ENCODE measurements at regions not wholly inside any gene's neighbourhood (a gene's known extent, or its start where the extent isn't known, plus 50 kb on each side); places are given as distances from the start of the nearest gene placed in this dataset.

GRCh38 chr12:91574975-91575374, 392.4 kb upstream of the DCN start:
- POLR2A ChIA-PET (ENCODE audit: low non-redundant PET): no interaction called here
- H3K4me1 ChIP-seq (ENCODE audit: insufficient read depth, low read length, poor library complexity, severe bottlenecking): peaks cover 20% of the 10 kb centered on the region
- no peaks in the 10 kb centered on the region for H3K36me3 ChIP-seq (ENCODE audit: insufficient read depth, low read length, poor library complexity, severe bottlenecking)
- no TSS peak for BruUV-seq (replicated peaks)
- no peaks in the 10 kb centered on the region for H3K9me3 ChIP-seq (ENCODE audit: low read depth, low read length, poor library complexity, severe bottlenecking)
- TF ChIP-seq CTCF (conservative IDR thresholded peaks at IDR 0.05; ENCODE audit: low read depth, low read length) (no peak), EZH2 (IDR thresholded peaks at IDR 0.05; ENCODE audit: borderline replicate concordance, low read depth, low read length, poor library complexity, severe bottlenecking) (no peak)
- H3K4me3 ChIP-seq (ENCODE audit: low read depth, low read length, poor library complexity, severe bottlenecking): no peak overlapping the region
- intact Hi-C loops (cut with micrococcal nuclease; ENCODE audit: unreplicated experiment): loop anchor here (5.0 to 10.0 kb wide), 3 partner anchors 193 to 997 kb away; no protein-coding TSS in a partner anchor
- H3K27ac ChIP-seq (ENCODE audit: low read depth, low read length, poor library complexity, severe bottlenecking): no peak overlapping the region
- H3K27me3 ChIP-seq (replicated peaks; ENCODE audit: insufficient read depth, low read depth, low read length, poor library complexity): peaks cover 23% of the 10 kb centered on the region
- no peak for DNase-seq (ENCODE audit: low spot score)
- CTCF ChIA-PET: no interaction called here

GRCh38 chr12:91574391-91574790, 391.8 kb upstream of the DCN start:
- no TSS peak for BruUV-seq (replicated peaks)
- no peaks in the 10 kb centered on the region for H3K36me3 ChIP-seq (ENCODE audit: insufficient read depth, low read length, poor library complexity, severe bottlenecking)
- intact Hi-C loops (cut with micrococcal nuclease; ENCODE audit: unreplicated experiment): loop anchor here (10.0 kb wide), 1 partner anchor 200 kb away; no protein-coding TSS in a partner anchor
- peaks cover 15% of the 10 kb centered on the region for H3K4me1 ChIP-seq (ENCODE audit: insufficient read depth, low read length, poor library complexity, severe bottlenecking)
- DNase-seq (ENCODE audit: low spot score): no peak
- CTCF ChIA-PET: no interaction called here
- TF ChIP-seq EZH2 (IDR thresholded peaks at IDR 0.05; ENCODE audit: borderline replicate concordance, low read depth, low read length, poor library complexity, severe bottlenecking) (no peak), CTCF (conservative IDR thresholded peaks at IDR 0.05; ENCODE audit: low read depth, low read length) (no peak)
- no peak overlapping the region for H3K27ac ChIP-seq (ENCODE audit: low read depth, low read length, poor library complexity, severe bottlenecking)
- POLR2A ChIA-PET (ENCODE audit: low non-redundant PET): no interaction called here
- H3K27me3 ChIP-seq (replicated peaks; ENCODE audit: insufficient read depth, low read depth, low read length, poor library complexity): peaks cover 23% of the 10 kb centered on the region
- no peaks in the 10 kb centered on the region for H3K9me3 ChIP-seq (ENCODE audit: low read depth, low read length, poor library complexity, severe bottlenecking)
- H3K4me3 ChIP-seq (ENCODE audit: low read depth, low read length, poor library complexity, severe bottlenecking): no peak overlapping the region

- Histone ChIP-seq H3K9me3 (ENCODE audit: low read depth, low read length, poor library complexity, severe bottlenecking) (no peaks in the 10 kb centered on the region), H3K27ac (ENCODE audit: low read depth, low read length, poor library complexity, severe bottlenecking) (no peak overlapping the region), H3K36me3 (ENCODE audit: insufficient read depth, low read length, poor library complexity, severe bottlenecking) (no peaks in the 10 kb centered on the region), H3K4me3 (ENCODE audit: low read depth, low read length, poor library complexity, severe bottlenecking) (no peak overlapping the region), H3K4me1 (ENCODE audit: insufficient read depth, low read length, poor library complexity, severe bottlenecking) (no peaks in the 10 kb centered on the region), H3K27me3 (replicated peaks; ENCODE audit: insufficient read depth, low read depth, low read length, poor library complexity) (peaks cover 23% of the 10 kb centered on the region)
- BruUV-seq (replicated peaks): no TSS peak
- CTCF ChIA-PET: no interaction called here
- intact Hi-C loops (cut with micrococcal nuclease; ENCODE audit: unreplicated experiment): loop anchor here (10.0 kb wide), 1 partner anchor 202 kb away; no protein-coding TSS in a partner anchor
- no peak for TF ChIP-seq EZH2 (IDR thresholded peaks at IDR 0.05; ENCODE audit: borderline replicate concordance, low read depth, low read length, poor library complexity, severe bottlenecking)
- no peak for TF ChIP-seq CTCF (conservative IDR thresholded peaks at IDR 0.05; ENCODE audit: low read depth, low read length)
- POLR2A ChIA-PET (ENCODE audit: low non-redundant PET): no interaction called here
- no peak for DNase-seq (ENCODE audit: low spot score)
Observed at GRCh38 chr12:91572869-91573268, 390.3 kb upstream of the DCN start.

All from A673 (cell line).